Mononuclear cell (primary cell): ENCODE measurements at regions not wholly inside any gene's neighbourhood (a gene's known extent, or its start where the extent isn't known, plus 50 kb on each side); places are given as distances from the start of the nearest gene placed in this dataset.
"Not testable (repeated sequence)": the region's sequence is repeated elsewhere in the genome, so short reads cannot be mapped to it uniquely, and the experiment has no call there.

Source experiments
- H3K27me3 ChIP-seq: 2 replicates; pipeline ENCODE4 v1.6.0; 2011; ENCODE audit warnings: low read length, control low read depth; ENCODE audit not compliant: insufficient read depth
- H3K4me1 ChIP-seq: 2 replicates; pipeline ENCODE4 v1.5.1; 2011; ENCODE audit warnings: mild to moderate bottlenecking, low read length, control low read depth; ENCODE audit not compliant: insufficient read depth
- H3K4me3 ChIP-seq: 2 replicates; pipeline ENCODE4 v1.5.1; 2011; ENCODE audit warnings: mild to moderate bottlenecking, low read length, moderate library complexity
- H3K9me3 ChIP-seq: 2 replicates; pipeline ENCODE4 v1.5.1; 2011; ENCODE audit warnings: low read depth, mild to moderate bottlenecking, control low read depth, low read length

- Histone ChIP-seq H3K4me3 (no peak overlapping the region), H3K9me3 (no peaks in the 10 kb centered on the region), H3K4me1 (no peaks in the 10 kb centered on the region), H3K27me3 (no peaks in the 10 kb centered on the region)
Measured at GRCh38 chr5:167412556-167412955, 878.9 kb upstream of the WWC1 start.

DNA sequence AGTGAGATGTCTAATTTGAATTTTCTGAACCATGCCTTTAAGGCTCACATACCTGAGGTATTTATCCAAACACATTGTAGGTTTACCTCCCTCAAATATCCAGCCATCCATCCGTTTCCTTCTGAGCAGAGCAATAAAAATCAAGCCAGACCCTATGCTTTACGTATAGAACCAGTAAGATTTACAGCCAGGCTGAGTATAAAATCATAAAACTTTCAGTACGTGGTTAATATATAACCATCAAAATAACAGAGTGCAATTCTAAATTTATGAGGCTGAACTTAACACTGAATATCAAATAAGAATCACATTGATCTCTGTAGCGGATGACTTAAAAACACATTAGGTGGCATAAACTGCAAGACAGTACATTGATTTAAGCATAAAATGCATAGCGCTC lies 877.9 kb upstream of the WWC1 start:
- Histone ChIP-seq H3K27me3 (no peaks in the 10 kb centered on the region), H3K4me3 (no peak overlapping the region), H3K9me3 (no peaks in the 10 kb centered on the region), H3K4me1 (no peaks in the 10 kb centered on the region)

DNA sequence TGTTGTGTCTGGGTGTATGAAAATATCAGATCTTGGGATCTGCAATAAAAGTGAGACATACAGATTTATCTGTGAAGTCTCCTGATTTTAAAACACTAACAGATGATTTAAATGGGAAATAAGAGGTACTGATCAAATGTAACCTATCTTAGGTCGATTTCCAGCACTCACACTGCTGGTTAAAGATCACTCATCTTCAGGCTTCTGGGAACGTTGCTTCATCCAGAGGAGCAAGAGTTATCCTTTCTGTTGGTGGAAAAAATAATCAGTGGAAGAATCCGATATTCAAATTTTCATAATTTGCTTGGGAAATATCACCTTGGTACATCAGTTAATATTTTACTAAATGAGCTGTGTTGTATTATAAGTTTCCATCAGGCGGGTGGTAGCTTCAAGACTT lies 876.8 kb upstream of the WWC1 start:
- Histone ChIP-seq H3K4me3 (no peak overlapping the region), H3K4me1 (no peaks in the 10 kb centered on the region), H3K9me3 (no peaks in the 10 kb centered on the region), H3K27me3 (no peaks in the 10 kb centered on the region)

GRCh38 chr5:167415779-167416746 lies 875.4 kb upstream of the WWC1 start:
- Histone ChIP-seq H3K4me1 (no peaks in the 10 kb centered on the region), H3K27me3 (no peaks in the 10 kb centered on the region), H3K4me3 (no peak overlapping the region), H3K9me3 (no peaks in the 10 kb centered on the region)

DNA sequence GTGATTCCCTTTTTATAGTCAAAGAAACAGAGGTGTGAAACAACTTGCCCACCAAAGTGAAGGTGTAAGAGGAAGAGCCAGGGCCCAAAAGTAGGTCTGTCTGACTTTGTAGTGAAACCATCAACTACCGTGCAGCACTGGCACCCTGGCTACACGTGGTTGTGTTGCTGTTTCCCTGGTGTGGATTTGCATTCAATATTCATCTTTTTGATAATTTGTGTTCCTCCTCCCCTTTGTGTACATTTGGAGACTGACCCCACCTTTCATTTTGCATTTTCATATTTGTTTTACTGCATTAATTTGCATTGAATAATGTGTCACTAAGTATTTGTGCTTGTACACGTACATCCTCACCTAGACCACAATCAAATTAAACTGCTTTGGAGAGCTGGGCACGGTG lies 873.8 kb upstream of the WWC1 start:
- H3K9me3 ChIP-seq = no peaks in the 10 kb centered on the region
- no peaks in the 10 kb centered on the region for H3K4me1 ChIP-seq
- no peak overlapping the region for H3K4me3 ChIP-seq
- no peaks in the 10 kb centered on the region for H3K27me3 ChIP-seq

DNA sequence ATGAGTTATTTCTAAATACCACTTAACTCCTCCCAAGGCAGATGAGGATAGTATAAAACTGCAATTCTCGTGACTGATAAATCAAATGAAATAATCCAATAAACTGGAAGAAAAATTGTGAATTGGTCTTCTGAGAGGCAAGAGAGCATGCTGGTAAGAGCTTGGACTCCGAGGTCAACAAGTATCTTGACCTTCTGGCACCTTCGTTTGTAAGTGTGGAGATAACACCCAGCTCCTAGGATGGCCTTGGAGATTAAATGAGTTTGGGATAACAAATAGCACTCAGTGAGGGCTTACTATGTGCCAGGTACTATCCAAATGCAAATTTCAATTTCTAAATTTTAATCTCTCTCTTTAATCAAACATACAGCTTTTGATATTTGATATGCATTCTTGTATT lies 866.3 kb upstream of the WWC1 start:
- Histone ChIP-seq H3K27me3 (no peaks in the 10 kb centered on the region), H3K4me3 (no peak overlapping the region), H3K9me3 (no peaks in the 10 kb centered on the region), H3K4me1 (no peaks in the 10 kb centered on the region)

GRCh38 chr5:167426501-167426900 lies 864.9 kb upstream of the WWC1 start:
- no peak overlapping the region for H3K4me3 ChIP-seq
- H3K27me3 ChIP-seq = no peaks in the 10 kb centered on the region
- no peaks in the 10 kb centered on the region for H3K9me3 ChIP-seq
- no peaks in the 10 kb centered on the region for H3K4me1 ChIP-seq

DNA sequence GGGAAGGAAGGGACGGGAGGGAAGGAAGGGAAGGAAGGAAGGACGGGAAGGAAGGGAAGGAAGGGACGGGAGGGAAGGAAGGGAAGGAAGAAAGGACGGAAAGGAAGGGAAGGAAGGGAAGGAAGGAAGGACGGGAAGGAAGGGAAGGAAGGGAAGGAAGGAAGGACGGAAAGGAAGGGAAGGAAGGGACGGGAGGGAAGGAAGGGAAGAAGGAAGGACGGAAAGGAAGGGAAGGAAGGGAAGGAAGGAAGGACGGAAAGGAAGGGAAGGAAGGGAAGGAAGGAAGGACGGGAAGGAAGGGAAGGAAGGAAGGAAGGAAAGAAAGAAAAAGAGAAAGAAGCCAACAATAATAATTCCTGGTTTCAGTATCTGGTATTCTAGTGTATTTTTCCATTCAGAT lies 863.8 kb upstream of the WWC1 start:
- not testable (repeated sequence) for H3K27me3 ChIP-seq, H3K4me3 ChIP-seq, H3K4me1 ChIP-seq, H3K9me3 ChIP-seq

DNA sequence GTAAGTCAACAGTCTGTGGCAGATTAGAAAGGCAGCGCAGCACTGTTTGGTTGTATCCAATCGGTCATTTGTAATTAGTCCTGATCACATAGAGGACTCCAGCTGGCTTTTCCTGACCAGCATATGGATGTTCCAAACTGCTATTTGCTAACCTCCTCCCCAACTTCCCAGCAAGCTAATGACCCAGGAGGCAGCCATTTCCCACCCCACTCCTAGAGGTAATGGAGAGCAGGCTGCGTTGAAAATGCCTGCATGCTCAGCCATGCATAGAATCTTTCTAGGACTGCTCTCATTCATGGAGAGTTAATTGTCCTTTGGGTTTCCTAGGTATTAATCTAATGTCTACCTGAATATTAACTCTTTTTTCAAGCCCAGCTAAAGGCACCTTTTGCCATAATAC lies 850.6 kb upstream of the WWC1 start:
- H3K4me3 ChIP-seq = no peak overlapping the region
- no peaks in the 10 kb centered on the region for H3K4me1 ChIP-seq
- no peaks in the 10 kb centered on the region for H3K27me3 ChIP-seq
- no peaks in the 10 kb centered on the region for H3K9me3 ChIP-seq

DNA sequence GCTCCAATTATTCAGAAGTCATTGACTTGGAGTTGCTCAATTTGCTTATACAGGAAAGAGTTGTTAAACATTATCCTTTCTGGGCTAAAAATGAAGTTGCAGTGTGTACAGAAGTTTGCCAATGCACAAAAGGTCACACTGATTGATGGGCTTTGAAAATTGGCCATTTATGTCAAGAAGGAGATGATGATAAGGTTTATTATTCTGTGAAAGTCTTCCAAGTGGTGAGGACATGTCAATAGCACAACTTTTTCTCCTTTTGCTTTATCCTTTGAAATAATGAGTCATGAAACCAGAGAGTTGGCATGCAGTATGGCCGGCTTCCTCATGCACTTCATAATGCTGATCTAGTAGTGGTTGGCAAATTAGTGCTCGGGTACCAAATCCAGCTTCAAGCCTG lies 848.5 kb upstream of the WWC1 start:
- no peaks in the 10 kb centered on the region for H3K27me3 ChIP-seq
- H3K4me3 ChIP-seq = no peak overlapping the region
- H3K9me3 ChIP-seq = no peaks in the 10 kb centered on the region
- H3K4me1 ChIP-seq = no peaks in the 10 kb centered on the region

GRCh38 chr5:167447466-167448375 lies 843.7 kb upstream of the WWC1 start:
- Histone ChIP-seq H3K4me3 (no peak overlapping the region), H3K9me3 (no peaks in the 10 kb centered on the region), H3K27me3 (no peaks in the 10 kb centered on the region), H3K4me1 (no peaks in the 10 kb centered on the region)

- Histone ChIP-seq H3K4me1 (no peaks in the 10 kb centered on the region), H3K9me3 (no peaks in the 10 kb centered on the region), H3K4me3 (no peak overlapping the region), H3K27me3 (no peaks in the 10 kb centered on the region)
Measured at GRCh38 chr5:167448376-167448775, 843.1 kb upstream of the WWC1 start.

GRCh38 chr5:167451076-167451475 lies 840.4 kb upstream of the WWC1 start:
- Histone ChIP-seq H3K9me3 (no peaks in the 10 kb centered on the region), H3K4me1 (no peaks in the 10 kb centered on the region)

GRCh38 chr5:167452136-167452535 lies 839.3 kb upstream of the WWC1 start:
- no peaks in the 10 kb centered on the region for H3K27me3 ChIP-seq
- no peaks in the 10 kb centered on the region for H3K4me1 ChIP-seq
- no peaks in the 10 kb centered on the region for H3K9me3 ChIP-seq
- no peak overlapping the region for H3K4me3 ChIP-seq

More at GRCh38 chr5:167451076-167451475, 840.4 kb upstream of the WWC1 start:
- no peak overlapping the region for H3K4me3 ChIP-seq
- no peaks in the 10 kb centered on the region for H3K27me3 ChIP-seq

DNA sequence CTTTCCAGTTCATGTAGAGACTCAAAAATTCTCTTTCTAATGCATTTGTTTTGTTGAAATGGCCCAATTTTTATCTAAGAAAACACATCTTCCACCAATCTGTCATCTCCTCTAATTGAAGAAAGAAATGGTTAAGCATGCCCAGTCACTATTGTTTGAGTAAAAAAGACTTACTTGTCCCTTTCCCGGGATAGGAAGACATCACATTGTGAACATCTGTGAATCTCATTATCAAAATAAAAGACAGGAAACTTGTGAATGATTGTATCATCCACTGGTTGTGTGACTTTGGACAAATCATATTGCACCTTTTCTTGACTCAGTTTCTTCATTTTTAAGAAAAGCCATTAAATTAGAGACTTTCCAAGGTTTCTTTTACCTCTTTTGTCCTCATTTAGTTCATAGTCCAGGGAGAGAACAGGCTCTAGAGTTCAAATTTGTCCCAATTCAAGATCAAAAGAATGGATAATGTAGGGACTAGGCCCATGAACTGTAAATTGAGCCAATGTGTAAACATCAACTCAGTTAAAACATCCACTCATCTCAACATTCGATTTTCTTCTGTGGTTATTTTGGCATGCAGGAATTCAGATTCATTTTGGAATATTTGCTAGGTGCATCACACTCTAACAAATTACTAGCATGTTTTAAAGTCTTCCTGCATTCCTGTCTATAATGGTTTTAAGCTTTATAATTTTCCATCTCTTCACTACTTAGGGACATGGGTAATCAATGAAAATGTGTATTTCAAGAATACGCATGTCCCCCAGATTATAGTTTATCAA lies 838.0 kb upstream of the WWC1 start:
- Histone ChIP-seq H3K9me3 (no peaks in the 10 kb centered on the region), H3K4me1 (no peaks in the 10 kb centered on the region), H3K4me3 (no peak overlapping the region), H3K27me3 (no peaks in the 10 kb centered on the region)
